Common myeloid progenitor, CD34-positive (primary cell): ENCODE measurements at regions not wholly inside any gene's neighbourhood (a gene's known extent, or its start where the extent isn't known, plus 50 kb on each side); places are given as distances from the start of the nearest gene placed in this dataset.

Experiments used
- CTCF ChIA-PET: fragments of 350-600 bp; sonication (Branson Sonifier 250); formaldehyde crosslinking; loops from one replicate; lab custom pipeline; 2021; ENCODE audit warnings: antibody characterized with exemption; lab: Charles Lee
- POLR2A ChIA-PET: fragments of 350-600 bp; sonication (Branson Sonifier 250); formaldehyde crosslinking; loops from one replicate; lab custom pipeline; 2021; ENCODE audit warnings: antibody characterized with exemption; lab: Charles Lee
- DNase-seq, 3 donors: peaks; one replicate each; pipeline versions ENCODE4 v3.0.0 to v3.0.0-alpha.2; 2013
- H3K27ac ChIP-seq, 2 experiments: 1 replicate in 1 of 2; 2 replicates in 1 of 2; pipeline ENCODE4 v1.7.0; 2013; ENCODE audit warnings: inconsistent platforms in 2 of 2, low read length in 2 of 2, mild to moderate bottlenecking in 2 of 2, low read depth in 1 of 2, moderate library complexity in 1 of 2; ENCODE audit not compliant: severe bottlenecking in 2 of 2, insufficient read depth in 1 of 2, poor library complexity in 1 of 2
- H3K27me3 ChIP-seq, 5 experiments: replicated peaks in 2 of 5; 1 replicate in 3 of 5; 2 replicates in 2 of 5; pipeline versions ENCODE4 v1.6.1 to v1.7.0; 2013; ENCODE audit warnings: low read length in 4 of 5, mild to moderate bottlenecking in 2 of 5, moderate library complexity in 2 of 5, inconsistent platforms in 1 of 5; ENCODE audit not compliant: insufficient read depth in 5 of 5, control insufficient read depth in 4 of 5
- H3K36me3 ChIP-seq, 4 experiments: 1 replicate in 2 of 4; 2 replicates in 2 of 4; pipeline versions ENCODE4 v1.6.1 to v1.7.0; 2013; ENCODE audit warnings: low read length in 3 of 4, control low read depth in 1 of 4, mild to moderate bottlenecking in 1 of 4; ENCODE audit not compliant: control insufficient read depth in 4 of 4, insufficient read depth in 4 of 4
- H3K4me1 ChIP-seq, 4 experiments: 1 replicate in 3 of 4; 2 replicates in 1 of 4; pipeline versions ENCODE4 v1.6.1 to v1.7.1; 2013; ENCODE audit warnings: low read length in 3 of 4, mild to moderate bottlenecking in 3 of 4, control low read depth in 1 of 4, inconsistent platforms in 1 of 4, moderate library complexity in 1 of 4; ENCODE audit not compliant: control insufficient read depth in 4 of 4, insufficient read depth in 4 of 4; ENCODE audit errors: control extremely low read depth in 1 of 4
- H3K4me3 ChIP-seq, 7 experiments: 1 replicate in 4 of 7; 2 replicates in 3 of 7; pipeline versions ENCODE4 v1.5.1 to v1.7.0; 2013; ENCODE audit warnings: mild to moderate bottlenecking in 7 of 7, low read length in 6 of 7, moderate library complexity in 6 of 7, inconsistent platforms in 2 of 7, low read depth in 2 of 7, control low read depth in 1 of 7; ENCODE audit not compliant: insufficient read depth in 4 of 7, control insufficient read depth in 1 of 7; ENCODE audit errors: extremely low read depth in 1 of 7
- H3K9me3 ChIP-seq, 5 experiments: 1 replicate in 4 of 5; 2 replicates in 1 of 5; pipeline versions ENCODE4 v1.6.1 to v1.7.1; 2013; ENCODE audit warnings: low read length in 4 of 5, mild to moderate bottlenecking in 2 of 5, inconsistent platforms in 1 of 5, low read depth in 1 of 5, moderate library complexity in 1 of 5; ENCODE audit not compliant: control insufficient read depth in 4 of 5, insufficient read depth in 2 of 5; ENCODE audit errors: control extremely low read depth in 1 of 5
- WGBS: methylation state at CpG from one replicate; pipeline ENCODE4 v1.1.5; 2013; ENCODE audit not compliant: insufficient coverage; 5-methylcytosine and 5-hydroxymethylcytosine counted together

GRCh38 chr11:134642206-134642605 lies 230.2 kb upstream of the B3GAT1 start:
- ChIA-PET CTCF (no interaction called here), POLR2A (no interaction called here)
- Histone ChIP-seq H3K4me1 (no peaks in the 10 kb centered on the region), H3K27ac (no peak overlapping the region), H3K27me3 (peaks cover 3 to 55% (median 13%) of the 10 kb centered on the region in 5 experiments), H3K36me3 (no peaks in the 10 kb centered on the region), H3K4me3 (no peak overlapping the region), H3K9me3 (no peaks in the 10 kb centered on the region)
- WGBS = 95% methylated on average over 3 of the region's 3 CpGs
- DNase-seq = no peak

- Histone ChIP-seq H3K4me1 (no peaks in the 10 kb centered on the region), H3K27me3 (peaks cover 1 to 53% (median 13%) of the 10 kb centered on the region in 5 experiments), H3K27ac (no peak overlapping the region), H3K9me3 (no peaks in the 10 kb centered on the region), H3K4me3 (no peak overlapping the region), H3K36me3 (no peaks in the 10 kb centered on the region)
- WGBS = 86% methylated on average over 17 of the region's 17 CpGs
- DNase-seq = no peak
- ChIA-PET POLR2A (no interaction called here), CTCF (no interaction called here)
Measured at GRCh38 chr11:134640971-134641968, 229.2 kb upstream of the B3GAT1 start.

- no peak overlapping the region for H3K4me3 ChIP-seq
- no peaks in the 10 kb centered on the region for H3K4me1 ChIP-seq
- H3K9me3 ChIP-seq = no peaks in the 10 kb centered on the region
- WGBS = 100% methylated on average over 4 of the region's 5 CpGs
- ChIA-PET POLR2A (no interaction called here), CTCF (no interaction called here)
- no peak overlapping the region for H3K27ac ChIP-seq
- no peaks in the 10 kb centered on the region for H3K36me3 ChIP-seq
- H3K27me3 ChIP-seq = peaks cover 0 to 49% (median 13%) of the 10 kb centered on the region in 5 experiments
- no peak for DNase-seq
Measured at GRCh38 chr11:134640536-134640935, 228.5 kb upstream of the B3GAT1 start.

- CTCF ChIA-PET = no interaction called here
- Histone ChIP-seq H3K27me3 (peaks cover 0 to 41% (median 13%) of the 10 kb centered on the region in 5 experiments), H3K27ac (no peak overlapping the region), H3K36me3 (no peaks in the 10 kb centered on the region), H3K9me3 (no peaks in the 10 kb centered on the region), H3K4me1 (no peaks in the 10 kb centered on the region), H3K4me3 (no peak overlapping the region)
- POLR2A ChIA-PET = no interaction called here
- DNase-seq = no peak
- 88% methylated on average over 9 of the region's 15 CpGs for WGBS
Measured at GRCh38 chr11:134639586-134640330, 227.7 kb upstream of the B3GAT1 start.

GRCh38 chr11:134638796-134639430 lies 226.9 kb upstream of the B3GAT1 start:
- no peak overlapping the region for H3K27ac ChIP-seq
- no peaks in the 10 kb centered on the region for H3K36me3 ChIP-seq
- no peaks in the 10 kb centered on the region for H3K9me3 ChIP-seq
- ChIA-PET POLR2A (no interaction called here), CTCF (no interaction called here)
- no peak overlapping the region for H3K4me3 ChIP-seq
- H3K27me3 ChIP-seq = peaks cover 0 to 35% (median 13%) of the 10 kb centered on the region in 5 experiments
- DNase-seq = no peak
- H3K4me1 ChIP-seq = no peaks in the 10 kb centered on the region
- WGBS = 75% methylated on average over 10 of the region's 10 CpGs

- POLR2A ChIA-PET = no interaction called here
- CTCF ChIA-PET = interaction anchor here (1.6 kb wide), 1 partner anchor 76 kb away, joined by 3 read pairs; no protein-coding TSS in a partner anchor
Measured at GRCh38 chr11:134637091-134638015, 225.3 kb upstream of the B3GAT1 start.

More at GRCh38 chr11:134637091-134638015, 225.3 kb upstream of the B3GAT1 start:
- Histone ChIP-seq H3K4me3 (no peak overlapping the region), H3K9me3 (no peaks in the 10 kb centered on the region), H3K4me1 (no peaks in the 10 kb centered on the region), H3K27me3 (peaks cover 0 to 21% (median 6%) of the 10 kb centered on the region in 5 experiments), H3K27ac (no peak overlapping the region), H3K36me3 (no peaks in the 10 kb centered on the region)
- no peak for DNase-seq
- 87% methylated on average over 8 of the region's 11 CpGs for WGBS
